Keratinocyte (primary cell): ENCODE measurements at regions not wholly inside any gene's neighbourhood (a gene's known extent, or its start where the extent isn't known, plus 50 kb on each side); places are given as distances from the start of the nearest gene placed in this dataset.

Experiments used
- DNase-seq: peaks from one replicate; pipeline ENCODE4 v3.0.0-alpha.2; 2011; ENCODE audit warnings: low read depth, missing footprints, low spot score
- FAIRE-seq: peaks from 2 replicates; lab custom pipeline; 2011; peaks lifted over from hg19 to GRCh38; lab: Jason Lieb, UNC
- H2AFZ ChIP-seq: 2 replicates; pipeline ENCODE4 v1.6.0; 2012; ENCODE audit warnings: low read length, control low read depth, inconsistent platforms; ENCODE audit not compliant: control insufficient read depth
- H3K27ac ChIP-seq: 2 replicates; pipeline ENCODE4 v1.5.1; 2011; ENCODE audit warnings: low read length; ENCODE audit not compliant: control insufficient read depth, insufficient read depth
- H3K27me3 ChIP-seq: 3 replicates; pipeline ENCODE4 v1.6.0; 2011; ENCODE audit warnings: low read length; ENCODE audit not compliant: control insufficient read depth, insufficient read depth; ENCODE audit errors: extremely low read depth
- H3K36me3 ChIP-seq, 2 experiments: 2 replicates in 1 of 2; 3 replicates in 1 of 2; pipeline ENCODE4 v1.5.1; 2011; ENCODE audit warnings: low read length in 2 of 2, mild to moderate bottlenecking in 1 of 2; ENCODE audit not compliant: control insufficient read depth in 2 of 2, insufficient read depth in 2 of 2; ENCODE audit errors: extremely low read depth in 1 of 2
- H3K4me1 ChIP-seq: 3 replicates; pipeline ENCODE4 v1.5.1; 2011; ENCODE audit warnings: low read length; ENCODE audit not compliant: control insufficient read depth, insufficient read depth; ENCODE audit errors: extremely low read depth
- H3K4me2 ChIP-seq: 3 replicates; pipeline ENCODE4 v1.6.0; 2011; ENCODE audit warnings: low read depth, low read length; ENCODE audit not compliant: control insufficient read depth, insufficient read depth; ENCODE audit errors: extremely low read depth
- H3K4me3 ChIP-seq, 3 experiments: fragments of 200-600 bp in 1 of 3; sonication (generic) in 1 of 3; 2 replicates in 2 of 3; 3 replicates in 1 of 3; pipeline ENCODE4 v1.5.1; 2011 to 2016; ENCODE audit warnings: low read length in 3 of 3, mild to moderate bottlenecking in 3 of 3, control low read depth in 2 of 3, inconsistent platforms in 1 of 3, low read depth in 1 of 3, mixed read lengths in 1 of 3, mixed run types in 1 of 3, moderate library complexity in 1 of 3; ENCODE audit not compliant: control insufficient read depth in 2 of 3, insufficient read depth in 2 of 3; ENCODE audit errors: extremely low read depth in 1 of 3
- H3K79me2 ChIP-seq: 2 replicates; pipeline ENCODE4 v1.6.0; 2012; ENCODE audit warnings: low read length; ENCODE audit not compliant: control insufficient read depth, insufficient read depth
- H3K9ac ChIP-seq: 3 replicates; pipeline ENCODE4 v1.6.0; 2011; ENCODE audit warnings: low read length; ENCODE audit not compliant: control insufficient read depth, insufficient read depth; ENCODE audit errors: extremely low read depth
- H3K9me1 ChIP-seq: 3 replicates; pipeline ENCODE4 v1.6.0; 2011; ENCODE audit warnings: low read length; ENCODE audit not compliant: control insufficient read depth, insufficient read depth; ENCODE audit errors: extremely low read depth
- H3K9me3 ChIP-seq: 2 replicates; pipeline ENCODE4 v1.5.1; 2012; ENCODE audit warnings: low read depth, low read length; ENCODE audit not compliant: control insufficient read depth
- H4K20me1 ChIP-seq: 3 replicates; pipeline ENCODE4 v1.6.0; 2011; ENCODE audit warnings: low read length; ENCODE audit not compliant: control insufficient read depth, insufficient read depth; ENCODE audit errors: extremely low read depth
- CTCF ChIP-seq, 3 experiments: IDR thresholded peaks in 1 of 3; conservative IDR thresholded peaks in 1 of 3; optimal IDR thresholded peaks in 1 of 3; 2 replicates in 2 of 3; 3 replicates in 1 of 3; pipeline versions ENCODE3 to v1.5.1; 2011; ENCODE audit warnings: low read length in 3 of 3, mild to moderate bottlenecking in 3 of 3, moderate library complexity in 2 of 3, control low read depth in 1 of 3, inconsistent platforms in 1 of 3; ENCODE audit not compliant: insufficient read depth in 2 of 3; ENCODE audit errors: extremely low read depth in 1 of 3
- EZH2 ChIP-seq: IDR thresholded peaks from one replicate; pipeline ENCODE4 v1.6.1; 2012; ENCODE audit warnings: inconsistent platforms, mild to moderate bottlenecking, low read length, moderate library complexity
- dilution Hi-C: fragments of 300-500 bp; cut with MboI; formaldehyde crosslinking; loops from one replicate; pipeline ENCODE4 v1.7.0; 2020; ENCODE audit warnings: low sequenced_read_pairs; ENCODE audit not compliant: extremely low pct_ligation_motif_present

GRCh38 chr1:17935230-17935629, 172.4 kb upstream of the IGSF21 start:
- TF ChIP-seq CTCF (optimal IDR thresholded peaks at IDR 0.05 in 1 of 3, IDR thresholded peaks at IDR 0.05 in 1 of 3, conservative IDR thresholded peaks at IDR 0.05 in 1 of 3; ENCODE audit: extremely low read depth in 1 of 3, insufficient read depth in 2 of 3, low read length in 3 of 3) (no peak), EZH2 (no peak)
- Histone ChIP-seq H3K9me3 (no peaks in the 10 kb centered on the region), H3K9me1 (no peaks in the 10 kb centered on the region), H4K20me1 (no peaks in the 10 kb centered on the region), H3K4me3 (no peak overlapping the region), H3K79me2 (no peaks in the 10 kb centered on the region), H3K27me3 (peaks cover 2% of the 10 kb centered on the region), H3K9ac (no peak overlapping the region), H3K27ac (no peak overlapping the region), H2AFZ (no peak overlapping the region), H3K4me1 (no peaks in the 10 kb centered on the region), H3K36me3 (no peaks in the 10 kb centered on the region), H3K4me2 (no peak overlapping the region)
- dilution Hi-C loops = no loop called here
- FAIRE-seq = no peak
- no peak for DNase-seq

GRCh38 chr1:17941431-17942189, 166.0 kb upstream of the IGSF21 start:
- dilution Hi-C loops = no loop called here
- H3K9ac ChIP-seq = no peak overlapping the region
- no peaks in the 10 kb centered on the region for H3K27me3 ChIP-seq
- no peaks in the 10 kb centered on the region for H3K9me3 ChIP-seq
- H3K27ac ChIP-seq = no peak overlapping the region
- H3K36me3 ChIP-seq = no peaks in the 10 kb centered on the region
- no peaks in the 10 kb centered on the region for H3K4me1 ChIP-seq
- DNase-seq (no peak), FAIRE-seq (no peak)
- H3K4me3 ChIP-seq = no peak overlapping the region
- TF ChIP-seq CTCF (optimal IDR thresholded peaks at IDR 0.05 in 1 of 3, IDR thresholded peaks at IDR 0.05 in 1 of 3, conservative IDR thresholded peaks at IDR 0.05 in 1 of 3; ENCODE audit: extremely low read depth in 1 of 3, insufficient read depth in 2 of 3, low read length in 3 of 3) = no peak
- no peak for TF ChIP-seq EZH2
- no peaks in the 10 kb centered on the region for H3K79me2 ChIP-seq
- H2AFZ ChIP-seq = no peak overlapping the region
- no peak overlapping the region for H3K4me2 ChIP-seq
- no peaks in the 10 kb centered on the region for H4K20me1 ChIP-seq
- no peaks in the 10 kb centered on the region for H3K9me1 ChIP-seq
